ENCODE measurements at regions not wholly inside any gene's neighbourhood (a gene's known extent, or its start where the extent isn't known, plus 50 kb on each side); places are given as distances from the start of the nearest gene placed in this dataset.

- TF ChIP-seq, protein P1, sequence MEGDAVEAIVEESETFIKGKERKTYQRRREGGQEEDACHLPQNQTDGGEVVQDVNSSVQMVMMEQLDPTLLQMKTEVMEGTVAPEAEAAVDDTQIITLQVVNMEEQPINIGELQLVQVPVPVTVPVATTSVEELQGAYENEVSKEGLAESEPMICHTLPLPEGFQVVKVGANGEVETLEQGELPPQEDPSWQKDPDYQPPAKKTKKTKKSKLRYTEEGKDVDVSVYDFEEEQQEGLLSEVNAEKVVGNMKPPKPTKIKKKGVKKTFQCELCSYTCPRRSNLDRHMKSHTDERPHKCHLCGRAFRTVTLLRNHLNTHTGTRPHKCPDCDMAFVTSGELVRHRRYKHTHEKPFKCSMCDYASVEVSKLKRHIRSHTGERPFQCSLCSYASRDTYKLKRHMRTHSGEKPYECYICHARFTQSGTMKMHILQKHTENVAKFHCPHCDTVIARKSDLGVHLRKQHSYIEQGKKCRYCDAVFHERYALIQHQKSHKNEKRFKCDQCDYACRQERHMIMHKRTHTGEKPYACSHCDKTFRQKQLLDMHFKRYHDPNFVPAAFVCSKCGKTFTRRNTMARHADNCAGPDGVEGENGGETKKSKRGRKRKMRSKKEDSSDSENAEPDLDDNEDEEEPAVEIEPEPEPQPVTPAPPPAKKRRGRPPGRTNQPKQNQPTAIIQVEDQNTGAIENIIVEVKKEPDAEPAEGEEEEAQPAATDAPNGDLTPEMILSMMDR (IDR thresholded peaks at IDR 0.05), result no peak
- no peak for TF ChIP-seq EZH2phosphoT487 (IDR thresholded peaks at IDR 0.05)
Observed at GRCh38 chr3:72536878-72537267, 311.4 kb downstream of the SHQ1 start.
